IPS DF 6.9 (cell line): ENCODE measurements at regions not wholly inside any gene's neighbourhood (a gene's known extent, or its start where the extent isn't known, plus 50 kb on each side); places are given as distances from the start of the nearest gene placed in this dataset.

Experiments used
- DNase-seq: peaks from one replicate; pipeline ENCODE4 v3.0.0-alpha.2; 2013; ENCODE audit warnings: low read depth, low spot score
- H3K27ac ChIP-seq: one replicate; pipeline ENCODE4 v1.5.1; 2013; ENCODE audit warnings: low read length, control low read depth
- H3K27me3 ChIP-seq: 2 replicates; pipeline ENCODE4 v1.6.1; 2013; ENCODE audit warnings: mild to moderate bottlenecking, low read length; ENCODE audit not compliant: control insufficient read depth, insufficient read depth
- H3K36me3 ChIP-seq: 2 replicates; pipeline ENCODE4 v1.6.1; 2013; ENCODE audit warnings: low read length; ENCODE audit not compliant: control insufficient read depth, insufficient read depth
- H3K4me1 ChIP-seq: 2 replicates; pipeline ENCODE4 v1.6.1; 2013; ENCODE audit warnings: low read length; ENCODE audit not compliant: control insufficient read depth, insufficient read depth
- H3K4me3 ChIP-seq: 2 replicates; pipeline ENCODE4 v1.5.1; 2013; ENCODE audit warnings: mild to moderate bottlenecking, low read length
- H3K9me3 ChIP-seq: 2 replicates; pipeline ENCODE4 v1.6.1; 2013; ENCODE audit warnings: low read length, inconsistent platforms; ENCODE audit not compliant: control insufficient read depth, insufficient read depth
- WGBS: extraction: QIAGEN DNeasy Blood & Tissue Kit; methylation state at CpG from one replicate; pipeline ENCODE4 v1.1.7; 2013; ENCODE audit warnings: mixed read lengths, missing lambda C conversion rate; ENCODE audit not compliant: insufficient read length, insufficient coverage; 5-methylcytosine and 5-hydroxymethylcytosine counted together

DNA sequence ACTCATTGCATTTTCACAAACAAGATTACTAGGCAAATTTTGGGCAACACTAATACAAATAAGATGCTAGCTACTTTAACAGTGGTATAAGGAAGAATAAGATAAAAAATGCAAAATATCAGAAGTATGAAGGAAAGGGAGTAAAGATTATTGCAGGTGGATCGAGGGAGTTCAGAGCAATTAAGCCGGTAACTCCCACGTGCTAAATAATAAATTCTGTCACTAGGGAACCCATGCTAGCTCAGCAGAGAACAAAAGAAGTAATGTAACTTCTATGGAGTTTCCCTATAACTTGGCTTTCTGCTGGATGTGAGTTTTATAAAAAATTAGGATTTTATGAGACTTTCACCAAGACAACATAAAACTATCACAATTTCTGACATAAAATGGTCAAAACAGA, 470.5 kb upstream of the RGS18 start:
- no peaks in the 10 kb centered on the region for H3K27me3 ChIP-seq
- no peaks in the 10 kb centered on the region for H3K9me3 ChIP-seq

DNA sequence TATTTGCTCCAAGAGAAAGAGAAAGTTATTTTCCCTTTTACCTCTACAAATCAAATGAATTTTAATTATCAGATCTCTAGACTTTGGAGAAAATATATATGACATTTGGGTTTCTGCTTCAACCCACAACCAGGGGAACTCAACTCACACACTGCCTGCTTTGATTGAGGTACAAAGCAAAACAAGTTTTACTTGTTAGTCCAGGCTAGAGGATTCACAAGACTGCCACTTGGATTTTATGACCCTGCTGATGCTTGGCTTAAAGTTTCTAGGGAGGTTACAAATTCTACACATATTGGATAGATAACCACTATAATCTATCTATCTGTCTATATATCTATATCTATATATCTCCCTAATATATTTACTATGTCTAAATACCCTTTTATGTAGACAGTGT, 467.3 kb upstream of the RGS18 start:
- no peak for DNase-seq
- H3K4me1 ChIP-seq, result no peaks in the 10 kb centered on the region
- no peak overlapping the region for H3K27ac ChIP-seq
- no peaks in the 10 kb centered on the region for H3K27me3 ChIP-seq
- H3K4me3 ChIP-seq, result no peak overlapping the region
- H3K36me3 ChIP-seq, result no peaks in the 10 kb centered on the region
- H3K9me3 ChIP-seq, result no peaks in the 10 kb centered on the region; the same call in 1 of the 2 replicates

More for the DNA sequence above, 470.5 kb upstream of the RGS18 start:
- Histone ChIP-seq H3K4me3 (no peak overlapping the region), H3K36me3 (no peaks in the 10 kb centered on the region), H3K4me1 (no peaks in the 10 kb centered on the region), H3K27ac (no peak overlapping the region)
- DNase-seq, result no peak
- no CpG with 5 or more reads among the region's 3 CpGs for WGBS

GRCh38 chr1:191693797-191694196, 464.5 kb upstream of the RGS18 start:
- no peak for DNase-seq
- no CpG with 5 or more reads among the region's 4 CpGs for WGBS
- Histone ChIP-seq H3K4me3 (no peak overlapping the region), H3K4me1 (no peaks in the 10 kb centered on the region), H3K27me3 (no peaks in the 10 kb centered on the region), H3K9me3 (no peaks in the 10 kb centered on the region; the same call in 1 of the 2 replicates), H3K27ac (no peak overlapping the region), H3K36me3 (no peaks in the 10 kb centered on the region)

GRCh38 chr1:191695865-191696264, 462.4 kb upstream of the RGS18 start:
- no CpG with 5 or more reads among the region's 2 CpGs for WGBS
- Histone ChIP-seq H3K4me1 (no peaks in the 10 kb centered on the region), H3K36me3 (no peaks in the 10 kb centered on the region), H3K27me3 (no peaks in the 10 kb centered on the region), H3K27ac (no peak overlapping the region), H3K4me3 (no peak overlapping the region), H3K9me3 (no peaks in the 10 kb centered on the region; the same call in 1 of the 2 replicates)
- DNase-seq, result no peak

GRCh38 chr1:191696354-191696753, 461.9 kb upstream of the RGS18 start:
- DNase-seq, result no peak
- Histone ChIP-seq H3K27ac (no peak overlapping the region), H3K4me1 (no peaks in the 10 kb centered on the region), H3K9me3 (no peaks in the 10 kb centered on the region; the same call in 1 of the 2 replicates), H3K36me3 (no peaks in the 10 kb centered on the region), H3K27me3 (no peaks in the 10 kb centered on the region), H3K4me3 (no peak overlapping the region)
- no CpG with 5 or more reads among the region's 3 CpGs for whole genome bisulfite sequencing

DNA sequence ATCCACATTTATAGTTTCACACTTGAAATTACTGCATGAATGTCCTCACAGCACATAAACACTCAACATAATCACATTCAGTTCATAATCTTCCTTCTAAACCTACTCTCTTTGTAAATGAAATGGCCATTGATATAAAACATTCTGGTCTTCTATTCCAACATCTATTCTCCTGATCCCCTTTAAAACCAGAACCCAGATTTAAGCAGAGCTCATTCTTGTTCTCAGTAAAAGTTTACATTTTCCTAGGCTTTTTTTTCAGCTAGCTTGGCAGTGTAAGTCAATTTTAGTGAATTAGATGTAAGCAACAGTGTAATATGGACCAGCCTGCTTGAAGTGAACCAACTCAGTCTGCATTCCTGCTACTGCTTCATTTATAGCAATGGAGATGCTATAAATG, 460.7 kb upstream of the RGS18 start:
- Histone ChIP-seq H3K4me1 (no peaks in the 10 kb centered on the region), H3K27me3 (no peaks in the 10 kb centered on the region), H3K27ac (no peak overlapping the region), H3K4me3 (no peak overlapping the region), H3K9me3 (no peaks in the 10 kb centered on the region; the same call in 1 of the 2 replicates), H3K36me3 (no peaks in the 10 kb centered on the region)
- DNase-seq, result no peak

GRCh38 chr1:191698246-191698645, 460.0 kb upstream of the RGS18 start:
- Histone ChIP-seq H3K9me3 (no peaks in the 10 kb centered on the region; the same call in 1 of the 2 replicates), H3K27me3 (no peaks in the 10 kb centered on the region), H3K4me1 (no peaks in the 10 kb centered on the region), H3K4me3 (no peak overlapping the region), H3K27ac (no peak overlapping the region), H3K36me3 (no peaks in the 10 kb centered on the region)
- WGBS, result no CpG with 5 or more reads among the region's 1 CpG
- DNase-seq, result no peak

- no peaks in the 10 kb centered on the region for H3K4me1 ChIP-seq
- H3K9me3 ChIP-seq, result no peaks in the 10 kb centered on the region
- H3K27ac ChIP-seq, result no peak overlapping the region
- DNase-seq, result no peak
- H3K4me3 ChIP-seq, result no peak overlapping the region
- H3K36me3 ChIP-seq, result no peaks in the 10 kb centered on the region
- WGBS, result no CpG with 5 or more reads among the region's 1 CpG
- H3K27me3 ChIP-seq, result no peaks in the 10 kb centered on the region
Observed at GRCh38 chr1:191699343-191699742, 458.9 kb upstream of the RGS18 start.

DNA sequence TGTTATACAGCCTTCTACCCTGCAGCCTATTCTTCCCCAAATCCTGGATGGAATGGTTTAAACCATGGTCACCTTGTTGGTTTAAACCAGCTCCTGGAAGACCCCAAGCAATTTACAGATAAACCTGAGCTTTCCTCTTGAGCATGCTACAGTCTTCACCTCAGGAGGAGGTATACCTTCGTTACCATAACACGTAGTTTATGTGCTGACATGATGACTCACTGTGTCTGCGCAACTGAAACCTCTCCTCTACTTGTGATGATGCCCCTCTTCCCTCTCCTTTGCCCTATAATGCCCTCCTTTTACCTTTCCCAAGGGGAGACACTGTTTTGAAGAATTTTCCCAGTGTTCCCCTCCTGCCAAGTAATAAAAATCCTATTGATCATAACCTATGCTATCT, 457.3 kb upstream of the RGS18 start:
- no peak for DNase-seq
- Histone ChIP-seq H3K4me1 (no peaks in the 10 kb centered on the region), H3K36me3 (no peaks in the 10 kb centered on the region), H3K27me3 (no peaks in the 10 kb centered on the region), H3K27ac (no peak overlapping the region), H3K9me3 (no peaks in the 10 kb centered on the region), H3K4me3 (no peak overlapping the region)
- WGBS, result no CpG with 5 or more reads among the region's 3 CpGs

DNA sequence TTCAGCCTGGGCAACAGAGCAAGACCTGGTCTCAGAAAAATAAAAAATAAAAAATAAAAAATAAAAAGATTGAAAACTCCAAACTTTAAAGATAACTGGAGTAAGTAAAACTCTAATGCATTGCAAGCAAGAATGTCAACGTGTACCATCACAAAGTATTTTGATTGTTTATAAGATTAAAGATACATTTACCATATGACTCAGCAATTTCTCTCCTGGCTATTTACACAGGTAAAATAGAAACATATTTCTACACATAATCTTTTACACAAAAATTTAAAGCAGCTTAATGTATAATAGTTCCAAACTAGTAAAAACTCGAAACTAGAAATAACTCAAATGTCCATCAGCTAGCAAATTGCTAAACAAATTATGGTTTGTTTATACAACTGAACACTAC, 456.1 kb upstream of the RGS18 start:
- Histone ChIP-seq H3K9me3 (no peaks in the 10 kb centered on the region), H3K36me3 (no peaks in the 10 kb centered on the region), H3K27ac (no peak overlapping the region), H3K4me1 (no peaks in the 10 kb centered on the region), H3K27me3 (no peaks in the 10 kb centered on the region), H3K4me3 (no peak overlapping the region)
- WGBS, result no CpG with 5 or more reads among the region's 2 CpGs
- no peak for DNase-seq

- no peak for DNase-seq
- Histone ChIP-seq H3K27me3 (no peaks in the 10 kb centered on the region), H3K4me3 (no peak overlapping the region), H3K36me3 (no peaks in the 10 kb centered on the region), H3K4me1 (no peaks in the 10 kb centered on the region), H3K9me3 (no peaks in the 10 kb centered on the region), H3K27ac (no peak overlapping the region)
- WGBS, result no CpG with 5 or more reads among the region's 2 CpGs
Observed at GRCh38 chr1:191707288-191707687, 451.0 kb upstream of the RGS18 start.
